ENCODE measurements at regions not wholly inside any gene's neighbourhood (a gene's known extent, or its start where the extent isn't known, plus 50 kb on each side); places are given as distances from the start of the nearest gene placed in this dataset.

- DNase-seq (ENCODE audit: low read depth in 4 of 4, low spot score in 3 of 4), result no peak
Observed at GRCh38 chr9:92186631-92187030, 71.4 kb upstream of the SPTLC1 start.

GRCh38 chr9:92185681-92186080 is 70.5 kb upstream of the SPTLC1 start:
- no peak for DNase-seq (ENCODE audit: low read depth in 4 of 4, low spot score in 3 of 4)

GRCh38 chr9:92185096-92185495 is 69.9 kb upstream of the SPTLC1 start:
- no peak for DNase-seq (ENCODE audit: low read depth in 4 of 4, low spot score in 3 of 4)

- no peak for DNase-seq (ENCODE audit: low read depth in 4 of 4, low spot score in 3 of 4)
Observed at GRCh38 chr9:92184041-92184564, 68.9 kb upstream of the SPTLC1 start.

GRCh38 chr9:92183449-92183848 is 68.2 kb upstream of the SPTLC1 start:
- no peak for DNase-seq (ENCODE audit: low read depth in 4 of 4, low spot score in 3 of 4)

GRCh38 chr9:92181296-92181695 is 66.1 kb upstream of the SPTLC1 start:
- no peak for DNase-seq (ENCODE audit: low read depth in 4 of 4, low spot score in 3 of 4)

- no peak for DNase-seq (ENCODE audit: low read depth in 4 of 4, low spot score in 3 of 4)
Observed at GRCh38 chr9:92180669-92181181, 65.5 kb upstream of the SPTLC1 start.

GRCh38 chr9:92180002-92180400 is 64.8 kb upstream of the SPTLC1 start:
- no peak for DNase-seq (ENCODE audit: low read depth in 4 of 4, low spot score in 3 of 4)

GRCh38 chr9:92179286-92180001 is 64.2 kb upstream of the SPTLC1 start:
- DNase-seq (ENCODE audit: low read depth in 4 of 4, low spot score in 3 of 4), result no peak

GRCh38 chr9:92177591-92177990 is 62.4 kb upstream of the SPTLC1 start:
- DNase-seq (ENCODE audit: low read depth in 4 of 4, low spot score in 3 of 4), result no peak

GRCh38 chr9:92176800-92177185 is 61.6 kb upstream of the SPTLC1 start:
- DNase-seq (ENCODE audit: low read depth in 4 of 4, low spot score in 3 of 4), result no peak

GRCh38 chr9:92176068-92176799 is 61.0 kb upstream of the SPTLC1 start:
- no peak for DNase-seq (ENCODE audit: low read depth in 4 of 4, low spot score in 3 of 4)

GRCh38 chr9:92175441-92175840 is 60.2 kb upstream of the SPTLC1 start:
- DNase-seq (ENCODE audit: low read depth in 4 of 4, low spot score in 3 of 4), result no peak

- DNase-seq (ENCODE audit: low read depth in 4 of 4, low spot score in 3 of 4), result no peak
Observed at GRCh38 chr9:92173318-92173717, 58.1 kb upstream of the SPTLC1 start.

GRCh38 chr9:92171822-92172221 is 56.6 kb upstream of the SPTLC1 start:
- DNase-seq (ENCODE audit: low read depth in 4 of 4, low spot score in 3 of 4), result no peak

- no peak for DNase-seq (ENCODE audit: low read depth in 4 of 4, low spot score in 3 of 4)
Observed at GRCh38 chr9:92171281-92171680, 56.1 kb upstream of the SPTLC1 start.

GRCh38 chr9:92170848-92171247 is 55.6 kb upstream of the SPTLC1 start:
- DNase-seq (ENCODE audit: low read depth in 4 of 4, low spot score in 3 of 4), result no peak

- no peak for DNase-seq (ENCODE audit: low read depth in 4 of 4, low spot score in 3 of 4)
Observed at GRCh38 chr9:92165484-92165883, 50.3 kb upstream of the SPTLC1 start.
